ENCODE measurements at regions not wholly inside any gene's neighbourhood (a gene's known extent, or its start where the extent isn't known, plus 50 kb on each side); places are given as distances from the start of the nearest gene placed in this dataset.

DNA sequence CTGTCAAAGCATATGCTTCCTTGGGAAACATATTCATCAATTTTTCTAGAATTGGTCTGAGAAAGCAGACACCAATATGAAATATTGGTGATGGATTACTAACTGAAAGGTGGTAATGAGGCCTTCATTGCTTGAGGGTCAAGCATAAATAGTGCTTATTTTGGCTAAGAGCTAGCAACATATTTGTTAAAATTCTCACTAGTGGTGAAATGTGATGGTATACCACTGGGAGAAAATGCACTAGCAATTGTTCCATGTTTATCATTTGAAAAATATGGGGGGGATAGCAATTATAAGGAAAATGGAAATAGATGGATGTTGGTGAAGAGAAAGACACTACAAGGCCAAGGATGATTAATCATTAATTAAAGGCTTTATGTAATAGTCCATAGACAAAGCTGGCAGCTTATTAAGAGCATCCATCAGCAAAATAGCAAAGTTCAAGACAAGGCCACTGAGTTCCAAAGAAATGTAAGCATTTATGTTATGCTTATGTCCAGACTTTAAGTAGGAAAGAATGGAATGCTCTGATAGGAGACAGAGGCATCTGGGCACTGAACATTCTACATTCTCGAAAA lies 253.7 kb upstream of the PRDM9 start:
- H3K27ac Mint-ChIP-seq: no peak overlapping the region
- no peak overlapping the region for H2BK12ac ChIP-seq (ENCODE audit: insufficient read length, low read depth, low read length)
- DNase-seq: no peak
- H2BK15ac ChIP-seq (ENCODE audit: low read depth, low read length): no peak overlapping the region
- no peak overlapping the region for H3K4me2 ChIP-seq (ENCODE audit: insufficient read depth, insufficient read length, low read length)
- no peak overlapping the region for H3K27ac ChIP-seq (ENCODE audit: insufficient read length, low read depth, low read length)
- no peak overlapping the region for H3K14ac ChIP-seq (ENCODE audit: insufficient read depth, low read length)
- H4K5ac ChIP-seq (ENCODE audit: insufficient read length, low read depth, low read length): no peak overlapping the region
- H3K18ac ChIP-seq (ENCODE audit: insufficient read length, low read depth, low read length): no peak overlapping the region
- no peaks in the 10 kb centered on the region for H3K23me2 ChIP-seq (ENCODE audit: insufficient read length, low read depth, low read length, poor library complexity, severe bottlenecking)
- no peaks in the 10 kb centered on the region for H3K4me1 Mint-ChIP-seq
- H3K27me3 ChIP-seq (ENCODE audit: insufficient read depth, low read length): no peaks in the 10 kb centered on the region
- H2BK120ac ChIP-seq (ENCODE audit: low read depth, low read length, poor library complexity, severe bottlenecking): no peak overlapping the region
- H3K79me1 ChIP-seq (ENCODE audit: insufficient read depth, low read depth, low read length, poor library complexity, severe bottlenecking): no peaks in the 10 kb centered on the region
- H3K9ac ChIP-seq (ENCODE audit: extremely low read depth, insufficient read length, low read length): no peak overlapping the region
- H3K4me1 ChIP-seq (ENCODE audit: insufficient read depth, low read length): no peaks in the 10 kb centered on the region
- no peak overlapping the region for H3K4me3 Mint-ChIP-seq
- H3K36me3 Mint-ChIP-seq (ENCODE audit: insufficient read depth in 1 of 3, low read depth in 3 of 3): no peaks in the 10 kb centered on the region
- H3K23ac ChIP-seq (ENCODE audit: insufficient read length, low read depth, low read length): no peak overlapping the region
- no CpG with 5 or more reads among the region's 1 CpG for WGBS (ENCODE audit: extremely low coverage, insufficient read length, low lambda C conversion rate)
- H3K79me2 ChIP-seq (ENCODE audit: insufficient read depth, low read length): no peaks in the 10 kb centered on the region
- no peaks in the 10 kb centered on the region for H3K9me3 ChIP-seq (ENCODE audit: control insufficient read depth, low read depth, low read length)
- no peak overlapping the region for H3K56ac ChIP-seq (ENCODE audit: insufficient read length, low read depth, low read length)
- H3K4ac ChIP-seq (ENCODE audit: low read depth, low read length): no peak overlapping the region
- H2AK5ac ChIP-seq (ENCODE audit: insufficient read length, low read length): no peak overlapping the region
- no peak overlapping the region for H2AFZ ChIP-seq (ENCODE audit: low read length)
- no peak overlapping the region for H4K91ac ChIP-seq (ENCODE audit: insufficient read length, low read depth, low read length)
- no peaks in the 10 kb centered on the region for H4K20me1 ChIP-seq (ENCODE audit: control insufficient read depth, insufficient read depth, insufficient read length)
- no peak overlapping the region for H2BK5ac ChIP-seq (ENCODE audit: insufficient read length, low read length)
- H2BK20ac ChIP-seq (ENCODE audit: low read depth, low read length, poor library complexity, severe bottlenecking): no peak overlapping the region
- TF ChIP-seq, protein P1, sequence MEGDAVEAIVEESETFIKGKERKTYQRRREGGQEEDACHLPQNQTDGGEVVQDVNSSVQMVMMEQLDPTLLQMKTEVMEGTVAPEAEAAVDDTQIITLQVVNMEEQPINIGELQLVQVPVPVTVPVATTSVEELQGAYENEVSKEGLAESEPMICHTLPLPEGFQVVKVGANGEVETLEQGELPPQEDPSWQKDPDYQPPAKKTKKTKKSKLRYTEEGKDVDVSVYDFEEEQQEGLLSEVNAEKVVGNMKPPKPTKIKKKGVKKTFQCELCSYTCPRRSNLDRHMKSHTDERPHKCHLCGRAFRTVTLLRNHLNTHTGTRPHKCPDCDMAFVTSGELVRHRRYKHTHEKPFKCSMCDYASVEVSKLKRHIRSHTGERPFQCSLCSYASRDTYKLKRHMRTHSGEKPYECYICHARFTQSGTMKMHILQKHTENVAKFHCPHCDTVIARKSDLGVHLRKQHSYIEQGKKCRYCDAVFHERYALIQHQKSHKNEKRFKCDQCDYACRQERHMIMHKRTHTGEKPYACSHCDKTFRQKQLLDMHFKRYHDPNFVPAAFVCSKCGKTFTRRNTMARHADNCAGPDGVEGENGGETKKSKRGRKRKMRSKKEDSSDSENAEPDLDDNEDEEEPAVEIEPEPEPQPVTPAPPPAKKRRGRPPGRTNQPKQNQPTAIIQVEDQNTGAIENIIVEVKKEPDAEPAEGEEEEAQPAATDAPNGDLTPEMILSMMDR (conservative IDR thresholded peaks at IDR 0.05): no peak
- no peak overlapping the region for H4K8ac ChIP-seq (replicated peaks; ENCODE audit: insufficient read length, low read depth, low read length)
- no peaks in the 10 kb centered on the region for H3K27me3 Mint-ChIP-seq (ENCODE audit: low read depth)
- no peak overlapping the region for H3T11ph ChIP-seq (ENCODE audit: low read length)
- H3K9me3 Mint-ChIP-seq: no peaks in the 10 kb centered on the region

Data from H9 (cell line).